ENCODE measurements at regions not wholly inside any gene's neighbourhood (a gene's known extent, or its start where the extent isn't known, plus 50 kb on each side); places are given as distances from the start of the nearest gene placed in this dataset.

- Histone ChIP-seq H2AFZ (replicated peaks; ENCODE audit: low read length, poor library complexity) (no peak overlapping the region), H3K23ac (ENCODE audit: low read depth, low read length) (no peak overlapping the region), H4K20me1 (ENCODE audit: insufficient read depth, low read length) (no peaks in the 10 kb centered on the region), H3K79me1 (ENCODE audit: low read depth in 1 of 2, low read length in 2 of 2) (no peaks in the 10 kb centered on the region), H3K4ac (ENCODE audit: low read depth, low read length) (no peak overlapping the region), H3K18ac (ENCODE audit: low read depth, low read length) (no peak overlapping the region), H4K8ac (ENCODE audit: low read depth in 2 of 2, low read length in 2 of 2) (no peak overlapping the region), H3K36me3 (ENCODE audit: control insufficient read depth, insufficient read depth, low read length) (no peaks in the 10 kb centered on the region), H2BK5ac (ENCODE audit: low read depth, low read length, poor library complexity, severe bottlenecking) (no peak overlapping the region), H2BK20ac (ENCODE audit: low read depth, low read length) (no peak overlapping the region), H3K9ac (ENCODE audit: low read depth, low read length) (no peak overlapping the region), H4K5ac (ENCODE audit: low read depth, low read length) (no peak overlapping the region), H3K27ac (ENCODE audit: insufficient read depth, low read length) (no peak overlapping the region), H2BK15ac (ENCODE audit: low read depth, low read length) (no peak overlapping the region), H3K14ac (replicated peaks; ENCODE audit: low read depth, low read length) (no peak overlapping the region), H3K9me1 (ENCODE audit: insufficient read depth, low read length) (no peaks in the 10 kb centered on the region), H2BK120ac (ENCODE audit: low read depth, low read length) (no peak overlapping the region), H2AK5ac (ENCODE audit: low read depth, low read length) (no peak overlapping the region), H3K4me3 (ENCODE audit: insufficient read depth, low read depth, low read length) (no peak overlapping the region), H3K27me3 (ENCODE audit: control insufficient read depth, insufficient read depth, low read length) (no peaks in the 10 kb centered on the region), H3K4me2 (ENCODE audit: low read depth, low read length) (no peak overlapping the region), H4K91ac (ENCODE audit: insufficient read depth, low read depth, low read length) (no peak overlapping the region), H3K56ac (ENCODE audit: extremely low read depth, insufficient read depth, low read length) (no peak overlapping the region), H3K9me3 (ENCODE audit: control insufficient read depth, insufficient read depth, low read length) (peaks cover 11% of the 10 kb centered on the region), H3K4me1 (ENCODE audit: control insufficient read depth, insufficient read depth, low read length) (no peaks in the 10 kb centered on the region), H2AK9ac (replicated peaks; ENCODE audit: low read depth, low read length, poor library complexity) (no peak overlapping the region)
- ChIA-PET CTCF (no interaction called here), POLR2A (ENCODE audit: unreplicated experiment) (no interaction called here)
- dilution Hi-C loops (cut with HindIII; ENCODE audit: low sequenced_read_pairs, unreplicated experiment) = no loop called here
- intact Hi-C loops (cut with micrococcal nuclease) = no loop called here
- DNase-seq (no peak), ATAC-seq (ENCODE audit: low read depth) (no peak)
- BruUV-seq (replicated peaks) = no TSS peak
- in situ Hi-C loops (cut with MboI; ENCODE audit: low sequenced_read_pairs) = loop anchor here (25.0 kb wide), 1 partner anchor 104 kb away; no protein-coding TSS in a partner anchor
- no CpG with 5 or more reads among the region's 5 CpGs for WGBS, 2 experiments (ENCODE audit: extremely low coverage in 2 of 2, insufficient read length in 1 of 2)
- TF ChIP-seq FOS (IDR thresholded peaks at IDR 0.05; ENCODE audit: low read depth, low read length) (no peak), SMC3 (IDR thresholded peaks at IDR 0.05; ENCODE audit: low read depth, low read length) (no peak), BHLHE40 (IDR thresholded peaks at IDR 0.05; ENCODE audit: low read depth, low read length) (no peak), RFX5 (IDR thresholded peaks at IDR 0.05; ENCODE audit: low read depth, low read length) (no peak), CEBPB (IDR thresholded peaks at IDR 0.05; ENCODE audit: low read depth, low read length) (no peak), USF2 (IDR thresholded peaks at IDR 0.05; ENCODE audit: low read depth, low read length) (no peak), MAFK (IDR thresholded peaks at IDR 0.05; ENCODE audit: low read depth, low read length) (no peak), MXI1 (IDR thresholded peaks at IDR 0.05; ENCODE audit: borderline replicate concordance, low read depth, low read length) (no peak), NFE2L2 (IDR thresholded peaks at IDR 0.05; ENCODE audit: low read depth, low read length) (no peak), RCOR1 (IDR thresholded peaks at IDR 0.05; ENCODE audit: insufficient replicate concordance, low read length) (no peak), CTCF (conservative IDR thresholded peaks at IDR 0.05; ENCODE audit: low read depth, low read length) (no peak), MAZ (IDR thresholded peaks at IDR 0.05; ENCODE audit: borderline replicate concordance, low read depth, low read length) (no peak), POLR2A (IDR thresholded peaks at IDR 0.05; ENCODE audit: low read depth, low read length) (no peak), CHD1 (IDR thresholded peaks at IDR 0.05; ENCODE audit: low read depth, low read length) (no peak), RAD21 (IDR thresholded peaks at IDR 0.05; ENCODE audit: low read length) (no peak), ELK1 (IDR thresholded peaks at IDR 0.05; ENCODE audit: borderline replicate concordance, low read depth, low read length) (no peak)
These were observed 235.5 kb upstream of the EEF2KMT start for GRCh38 chr16:5333126-5333525.
